ENCODE measurements at regions not wholly inside any gene's neighbourhood (a gene's known extent, or its start where the extent isn't known, plus 50 kb on each side); places are given as distances from the start of the nearest gene placed in this dataset.
"Not testable (repeated sequence)": the region's sequence is repeated elsewhere in the genome, so short reads cannot be mapped to it uniquely, and the experiment has no call there.

DNA sequence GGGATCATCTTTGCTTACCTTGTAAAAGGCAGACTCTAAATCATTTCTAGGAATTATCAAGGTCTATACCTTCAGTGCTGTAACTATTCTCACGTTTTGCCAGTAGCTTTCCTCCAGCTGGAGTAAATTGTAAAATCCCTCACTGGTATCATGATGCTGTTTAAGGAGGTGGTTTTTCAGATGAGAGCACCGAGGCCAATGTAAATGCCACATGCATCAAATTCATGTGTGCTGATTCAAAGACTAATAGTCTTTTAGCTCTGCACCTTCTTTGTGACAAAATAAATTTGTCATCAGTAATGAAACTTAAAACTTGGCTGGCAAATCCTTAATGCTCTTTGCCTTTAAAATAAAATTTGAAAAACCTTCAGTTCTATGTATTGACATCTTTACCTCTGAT, 503.8 kb downstream of the SETD4 start (continued):
- TF ChIP-seq, protein P1, sequence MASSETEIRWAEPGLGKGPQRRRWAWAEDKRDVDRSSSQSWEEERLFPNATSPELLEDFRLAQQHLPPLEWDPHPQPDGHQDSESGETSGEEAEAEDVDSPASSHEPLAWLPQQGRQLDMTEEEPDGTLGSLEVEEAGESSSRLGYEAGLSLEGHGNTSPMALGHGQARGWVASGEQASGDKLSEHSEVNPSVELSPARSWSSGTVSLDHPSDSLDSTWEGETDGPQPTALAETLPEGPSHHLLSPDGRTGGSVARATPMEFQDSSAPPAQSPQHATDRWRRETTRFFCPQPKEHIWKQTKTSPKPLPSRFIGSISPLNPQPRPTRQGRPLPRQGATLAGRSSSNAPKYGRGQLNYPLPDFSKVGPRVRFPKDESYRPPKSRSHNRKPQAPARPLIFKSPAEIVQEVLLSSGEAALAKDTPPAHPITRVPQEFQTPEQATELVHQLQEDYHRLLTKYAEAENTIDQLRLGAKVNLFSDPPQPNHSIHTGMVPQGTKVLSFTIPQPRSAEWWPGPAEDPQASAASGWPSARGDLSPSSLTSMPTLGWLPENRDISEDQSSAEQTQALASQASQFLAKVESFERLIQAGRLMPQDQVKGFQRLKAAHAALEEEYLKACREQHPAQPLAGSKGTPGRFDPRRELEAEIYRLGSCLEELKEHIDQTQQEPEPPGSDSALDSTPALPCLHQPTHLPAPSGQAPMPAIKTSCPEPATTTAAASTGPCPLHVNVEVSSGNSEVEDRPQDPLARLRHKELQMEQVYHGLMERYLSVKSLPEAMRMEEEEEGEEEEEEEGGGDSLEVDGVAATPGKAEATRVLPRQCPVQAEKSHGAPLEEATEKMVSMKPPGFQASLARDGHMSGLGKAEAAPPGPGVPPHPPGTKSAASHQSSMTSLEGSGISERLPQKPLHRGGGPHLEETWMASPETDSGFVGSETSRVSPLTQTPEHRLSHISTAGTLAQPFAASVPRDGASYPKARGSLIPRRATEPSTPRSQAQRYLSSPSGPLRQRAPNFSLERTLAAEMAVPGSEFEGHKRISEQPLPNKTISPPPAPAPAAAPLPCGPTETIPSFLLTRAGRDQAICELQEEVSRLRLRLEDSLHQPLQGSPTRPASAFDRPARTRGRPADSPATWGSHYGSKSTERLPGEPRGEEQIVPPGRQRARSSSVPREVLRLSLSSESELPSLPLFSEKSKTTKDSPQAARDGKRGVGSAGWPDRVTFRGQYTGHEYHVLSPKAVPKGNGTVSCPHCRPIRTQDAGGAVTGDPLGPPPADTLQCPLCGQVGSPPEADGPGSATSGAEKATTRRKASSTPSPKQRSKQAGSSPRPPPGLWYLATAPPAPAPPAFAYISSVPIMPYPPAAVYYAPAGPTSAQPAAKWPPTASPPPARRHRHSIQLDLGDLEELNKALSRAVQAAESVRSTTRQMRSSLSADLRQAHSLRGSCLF (CRISPR knock-in tag; IDR thresholded peaks at IDR 0.05; ENCODE audit: borderline replicate concordance) = no peak
- TF ChIP-seq, protein P2, sequence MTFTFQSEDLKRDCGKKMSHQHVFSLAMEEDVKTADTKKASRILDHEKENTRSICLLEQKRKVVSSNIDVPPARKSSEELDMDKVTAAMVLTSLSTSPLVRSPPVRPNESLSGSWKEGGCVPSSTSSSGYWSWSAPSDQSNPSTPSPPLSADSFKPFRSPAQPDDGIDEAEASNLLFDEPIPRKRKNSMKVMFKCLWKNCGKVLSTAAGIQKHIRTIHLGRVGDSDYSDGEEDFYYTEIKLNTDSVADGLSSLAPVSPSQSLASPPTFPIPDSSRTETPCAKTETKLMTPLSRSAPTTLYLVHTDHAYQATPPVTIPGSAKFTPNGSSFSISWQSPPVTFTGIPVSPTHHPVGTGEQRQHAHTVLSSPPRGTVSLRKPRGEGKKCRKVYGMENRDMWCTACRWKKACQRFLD (CRISPR knock-in tag; IDR thresholded peaks at IDR 0.05; ENCODE audit: borderline replicate concordance) = no peak
- TF ChIP-seq, protein P3, sequence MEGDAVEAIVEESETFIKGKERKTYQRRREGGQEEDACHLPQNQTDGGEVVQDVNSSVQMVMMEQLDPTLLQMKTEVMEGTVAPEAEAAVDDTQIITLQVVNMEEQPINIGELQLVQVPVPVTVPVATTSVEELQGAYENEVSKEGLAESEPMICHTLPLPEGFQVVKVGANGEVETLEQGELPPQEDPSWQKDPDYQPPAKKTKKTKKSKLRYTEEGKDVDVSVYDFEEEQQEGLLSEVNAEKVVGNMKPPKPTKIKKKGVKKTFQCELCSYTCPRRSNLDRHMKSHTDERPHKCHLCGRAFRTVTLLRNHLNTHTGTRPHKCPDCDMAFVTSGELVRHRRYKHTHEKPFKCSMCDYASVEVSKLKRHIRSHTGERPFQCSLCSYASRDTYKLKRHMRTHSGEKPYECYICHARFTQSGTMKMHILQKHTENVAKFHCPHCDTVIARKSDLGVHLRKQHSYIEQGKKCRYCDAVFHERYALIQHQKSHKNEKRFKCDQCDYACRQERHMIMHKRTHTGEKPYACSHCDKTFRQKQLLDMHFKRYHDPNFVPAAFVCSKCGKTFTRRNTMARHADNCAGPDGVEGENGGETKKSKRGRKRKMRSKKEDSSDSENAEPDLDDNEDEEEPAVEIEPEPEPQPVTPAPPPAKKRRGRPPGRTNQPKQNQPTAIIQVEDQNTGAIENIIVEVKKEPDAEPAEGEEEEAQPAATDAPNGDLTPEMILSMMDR (CRISPR knock-in tag; IDR thresholded peaks at IDR 0.05) = no peak

DNA sequence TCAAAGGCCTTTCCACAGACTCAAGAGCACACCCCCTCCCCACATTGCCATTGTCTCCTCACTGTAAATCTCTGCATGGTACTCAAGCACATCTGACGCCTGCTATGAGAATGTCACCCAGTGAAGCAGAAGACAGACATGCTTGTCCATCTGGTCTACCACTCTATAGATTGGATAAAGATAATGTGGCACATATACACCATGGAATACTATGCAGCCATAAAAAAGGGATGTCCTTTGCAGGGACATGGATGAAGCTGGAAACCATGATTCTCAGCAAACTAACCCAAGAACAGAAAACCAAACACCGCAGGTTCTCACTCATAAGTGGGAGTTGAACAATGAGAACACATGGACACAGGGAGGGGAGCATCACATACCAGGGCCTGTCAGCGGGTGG, 503.4 kb upstream of the RUNX1 start:
- H3K79me2 ChIP-seq (ENCODE audit: insufficient read depth, low read length); H3K27me3 ChIP-seq (ENCODE audit: control insufficient read depth in 1 of 2, insufficient read depth in 2 of 2, low read length in 2 of 2); POLR2A ChIA-PET; ATAC-seq; H3K4me2 ChIP-seq (ENCODE audit: low read depth, low read length); in situ Hi-C loops (cut with HindIII; ENCODE audit: extremely low pct_ligation_motif_present, low pct_unique_long_range_greater_than_20kb); CTCF ChIA-PET (ENCODE audit: low intra/inter-chr PET ratio, low total read pairs); FAIRE-seq; H3K9me3 ChIP-seq (ENCODE audit: low read length); H3K27ac ChIP-seq (ENCODE audit: extremely low read length, insufficient read depth, low read length); H3K4me3 ChIP-seq (replicated peaks in 1 of 3; ENCODE audit: insufficient read depth in 1 of 3, low read depth in 2 of 3, low read length in 3 of 3); intact Hi-C loops (cut with micrococcal nuclease; ENCODE audit: unreplicated experiment); H3K36me3 ChIP-seq (replicated peaks in 1 of 2; ENCODE audit: control insufficient read depth in 1 of 2, insufficient read depth in 2 of 2, low read length in 2 of 2); BruUV-seq (replicated peaks); H3K9ac ChIP-seq (ENCODE audit: insufficient read depth, low read depth, low read length); H4K20me1 ChIP-seq (ENCODE audit: insufficient read depth, low read length); DNase-seq (ENCODE audit: low spot score); H2AFZ ChIP-seq (ENCODE audit: low read length): not testable (repeated sequence)
- 62% methylated on average over 3 of the region's 3 CpGs for WGBS (ENCODE audit: low lambda C conversion rate)
- H3K4me1 ChIP-seq (ENCODE audit: insufficient read depth, low read length) = peaks cover 10% of the 10 kb centered on the region

Data from HepG2 (cell line).